ENCODE measurements at regions not wholly inside any gene's neighbourhood (a gene's known extent, or its start where the extent isn't known, plus 50 kb on each side); places are given as distances from the start of the nearest gene placed in this dataset.
A peak's percentile ranks its signal among the peaks of the same experiment; 100 is the strongest.

DNA sequence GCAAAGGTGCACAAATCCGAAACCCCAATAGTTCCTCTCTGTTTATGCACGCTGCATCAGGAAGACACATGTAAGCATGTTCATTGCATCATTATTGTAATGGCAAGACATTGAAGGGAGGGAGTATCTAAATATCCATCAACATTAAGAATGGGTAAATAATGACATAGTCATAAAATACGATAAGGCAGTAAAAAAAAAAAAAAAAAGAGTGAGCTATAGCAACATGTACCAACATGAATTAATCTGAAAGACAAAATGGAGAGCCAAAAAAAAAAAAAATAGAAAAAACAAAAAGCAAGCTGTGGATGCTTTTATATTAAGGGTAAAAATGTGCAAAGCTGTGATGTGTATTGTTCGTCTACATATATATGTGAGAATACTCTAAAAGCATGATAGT lies 70.2 kb upstream of the ABLIM1 start (continued):
- TF ChIP-seq, protein P1, sequence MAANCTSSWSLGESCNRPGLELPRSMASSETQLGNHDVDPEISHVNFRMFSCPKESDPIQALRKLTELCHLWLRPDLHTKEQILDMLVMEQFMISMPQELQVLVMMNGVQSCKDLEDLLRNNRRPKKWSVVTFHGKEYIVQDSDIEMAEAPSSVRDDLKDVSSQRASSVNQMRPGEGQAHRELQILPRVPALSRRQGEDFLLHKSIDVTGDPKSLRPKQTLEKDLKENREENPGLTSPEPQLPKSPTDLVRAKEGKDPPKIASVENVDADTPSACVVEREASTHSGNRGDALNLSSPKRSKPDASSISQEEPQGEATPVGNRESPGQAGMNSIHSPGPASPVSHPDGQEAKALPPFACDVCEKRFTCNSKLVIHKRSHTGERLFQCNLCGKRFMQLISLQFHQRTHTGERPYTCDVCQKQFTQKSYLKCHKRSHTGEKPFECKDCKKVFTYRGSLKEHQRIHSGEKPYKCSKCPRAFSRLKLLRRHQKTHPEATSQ (tag by site-specific recombination; IDR thresholded peaks at IDR 0.05): no peak
- 0 out of 2 replicates have a peak, but pooled peaks have one; percentile 26 for TF ChIP-seq ZXDB (tag by site-specific recombination; IDR thresholded peaks at IDR 0.05)
- TF ChIP-seq, protein P2, sequence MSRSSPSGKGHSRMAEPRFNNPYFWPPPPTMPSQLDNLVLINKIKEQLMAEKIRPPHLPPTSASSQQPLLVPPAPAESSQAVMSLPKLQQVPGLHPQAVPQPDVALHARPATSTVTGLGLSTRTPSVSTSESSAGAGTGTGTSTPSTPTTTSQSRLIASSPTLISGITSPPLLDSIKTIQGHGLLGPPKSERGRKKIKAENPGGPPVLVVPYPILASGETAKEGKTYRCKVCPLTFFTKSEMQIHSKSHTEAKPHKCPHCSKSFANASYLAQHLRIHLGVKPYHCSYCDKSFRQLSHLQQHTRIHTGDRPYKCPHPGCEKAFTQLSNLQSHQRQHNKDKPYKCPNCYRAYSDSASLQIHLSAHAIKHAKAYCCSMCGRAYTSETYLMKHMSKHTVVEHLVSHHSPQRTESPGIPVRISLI (tag by site-specific recombination; IDR thresholded peaks at IDR 0.05): 0 out of 2 replicates have a peak, but pooled peaks have one; percentile 24
- TF ChIP-seq ZNF596 (tag by site-specific recombination; IDR thresholded peaks at IDR 0.05): no peak
- no peak for TF ChIP-seq ZNF626 (tag by site-specific recombination; IDR thresholded peaks at IDR 0.05)

DNA sequence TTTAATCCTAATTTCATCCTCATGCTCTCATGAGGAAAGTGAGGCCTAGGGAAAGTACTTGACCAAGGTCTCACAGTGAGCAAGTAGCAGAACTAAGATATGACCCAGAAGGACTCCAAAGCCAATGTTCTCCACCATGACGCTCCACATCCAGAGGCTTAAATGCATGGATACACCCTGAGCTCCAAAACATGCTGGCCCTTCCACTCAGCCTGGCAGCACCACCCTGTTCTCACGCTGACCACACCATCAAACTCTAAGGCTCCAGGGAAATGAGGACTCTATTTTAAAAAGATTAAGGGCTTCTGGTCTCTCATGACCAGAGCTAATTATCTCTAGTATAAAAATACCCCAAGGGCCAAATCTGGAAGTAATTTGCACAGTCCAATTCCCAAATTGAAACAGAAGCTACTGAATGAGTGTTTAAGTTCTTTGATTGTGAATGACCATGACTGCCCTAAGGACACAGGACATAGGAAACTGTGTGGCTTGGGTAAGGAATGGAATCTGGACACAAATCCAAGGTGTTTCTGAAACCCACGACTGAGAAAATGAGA lies 71.1 kb upstream of the ABLIM1 start:
- Histone ChIP-seq H3K27ac (ENCODE audit: extremely low read depth, low read depth, low read length) (no peak overlapping the region), H3K36me3 (ENCODE audit: control insufficient read depth in 2 of 2, insufficient read depth in 1 of 2, low read length in 2 of 2) (no peaks in the 10 kb centered on the region; a peak in 1 of 3 replicates), H3K9me3 (ENCODE audit: control insufficient read depth, insufficient read depth, low read depth, low read length) (no peaks in the 10 kb centered on the region), H3K4me3 (ENCODE audit: low read depth, low read length) (no peak overlapping the region), H3K4me1 (ENCODE audit: control insufficient read depth, insufficient read depth, low read length) (peaks cover 10% of the 10 kb centered on the region)
- no peak for TF ChIP-seq KLF9 (tag by site-specific recombination; IDR thresholded peaks at IDR 0.05; ENCODE audit: low read depth)
- no peak for TF ChIP-seq ZNF239 (tag by site-specific recombination; IDR thresholded peaks at IDR 0.05)
- peak; percentile 16; the same call in 1 of the 2 replicates for TF ChIP-seq OSR2 (tag by site-specific recombination; IDR thresholded peaks at IDR 0.05)
- TF ChIP-seq WT1 (tag by site-specific recombination; IDR thresholded peaks at IDR 0.05): 0 out of 2 replicates have a peak, but pooled peaks have one; percentile 27
- CTCF ChIA-PET: interaction anchor here (0.6 to 1.2 kb wide), 4 partner anchors 25 to 324 kb away, joined by 3 to 4 read pairs (median 3); no protein-coding TSS in a partner anchor
- POLR2A ChIA-PET: no interaction called here

DNA sequence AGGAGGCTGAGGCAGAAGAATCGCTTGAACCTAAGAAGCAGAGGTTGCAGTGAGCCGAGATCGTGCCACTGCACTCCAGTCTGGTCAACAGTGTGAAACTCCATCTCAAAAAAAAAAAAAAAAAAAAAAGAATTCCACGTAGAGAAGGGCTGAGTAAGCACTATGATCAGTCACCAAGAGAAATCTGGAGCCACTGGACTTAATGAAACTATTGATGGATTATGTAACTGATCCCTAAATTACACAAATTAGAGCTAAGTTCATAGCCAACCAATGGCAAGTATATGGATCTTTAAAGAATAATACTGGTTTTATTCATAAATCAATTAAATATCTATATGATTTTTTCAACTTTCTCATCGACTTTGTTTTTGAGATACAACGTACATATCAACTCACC lies 72.2 kb upstream of the ABLIM1 start:
- no peaks in the 10 kb centered on the region; a peak in 1 of 3 replicates for H3K36me3 ChIP-seq (ENCODE audit: control insufficient read depth in 2 of 2, insufficient read depth in 1 of 2, low read length in 2 of 2)
- H3K27ac ChIP-seq (ENCODE audit: extremely low read depth, low read depth, low read length): no peak overlapping the region
- TF ChIP-seq ZNF561 (tag by site-specific recombination; IDR thresholded peaks at IDR 0.05; ENCODE audit: borderline replicate concordance) (no peak), ZNF600 (tag by site-specific recombination; IDR thresholded peaks at IDR 0.05) (peak; percentile 18; the same call in 1 of the 2 replicates)
- no peaks in the 10 kb centered on the region for H3K9me3 ChIP-seq (ENCODE audit: control insufficient read depth, insufficient read depth, low read depth, low read length)
- no peak overlapping the region for H3K4me3 ChIP-seq (ENCODE audit: low read depth, low read length)
- ChIA-PET CTCF (no interaction called here), POLR2A (no interaction called here)
- H3K4me1 ChIP-seq (ENCODE audit: control insufficient read depth, insufficient read depth, low read length): peaks cover 10% of the 10 kb centered on the region

DNA sequence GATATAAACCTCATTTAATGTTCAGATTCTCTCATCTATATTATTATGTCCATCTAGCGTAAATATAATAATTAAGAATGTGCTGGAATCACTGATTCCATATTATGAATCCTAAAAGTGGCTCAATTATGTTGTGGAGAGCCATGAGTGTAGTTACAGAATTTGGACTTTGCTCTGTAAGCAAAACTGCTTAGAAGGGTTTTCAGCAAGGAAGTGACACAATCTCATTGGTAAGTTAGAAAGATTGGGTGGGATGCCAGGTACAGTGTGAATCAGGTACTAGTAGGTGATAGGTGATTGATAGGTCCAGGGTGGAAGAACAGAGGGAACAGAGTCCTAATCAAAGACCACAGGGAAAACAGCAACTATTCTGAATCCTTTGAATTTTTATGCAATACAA lies 74.9 kb upstream of the ABLIM1 start:
- H3K4me1 ChIP-seq (ENCODE audit: control insufficient read depth, insufficient read depth, low read length): peaks cover 5% of the 10 kb centered on the region; the same call in 1 of the 2 replicates
- H3K4me3 ChIP-seq (ENCODE audit: low read depth, low read length): no peak overlapping the region
- no peak for TF ChIP-seq ZNF585B (tag by site-specific recombination; IDR thresholded peaks at IDR 0.05)
- TF ChIP-seq ZNF530 (tag by site-specific recombination; IDR thresholded peaks at IDR 0.05; ENCODE audit: low read depth): no peak
- no peak for TF ChIP-seq ZNF473 (tag by site-specific recombination; IDR thresholded peaks at IDR 0.05)
- TF ChIP-seq WT1 (tag by site-specific recombination; IDR thresholded peaks at IDR 0.05): no peak
- TF ChIP-seq ZNF114 (tag by site-specific recombination; IDR thresholded peaks at IDR 0.05): no peak
- TF ChIP-seq OSR2 (tag by site-specific recombination; IDR thresholded peaks at IDR 0.05): no peak
- no peak for TF ChIP-seq SCRT1 (tag by site-specific recombination; IDR thresholded peaks at IDR 0.05; ENCODE audit: borderline replicate concordance)
- no peak for TF ChIP-seq OVOL3 (tag by site-specific recombination; IDR thresholded peaks at IDR 0.05)
- no peak for TF ChIP-seq ZNF433 (tag by site-specific recombination; IDR thresholded peaks at IDR 0.05; ENCODE audit: low read depth)
- no peak for TF ChIP-seq ZNF830 (tag by site-specific recombination; IDR thresholded peaks at IDR 0.05; ENCODE audit: low read depth)
- no peaks in the 10 kb centered on the region for H3K9me3 ChIP-seq (ENCODE audit: control insufficient read depth, insufficient read depth, low read depth, low read length)
- no peak overlapping the region for H3K27ac ChIP-seq (ENCODE audit: extremely low read depth, low read depth, low read length)
- CTCF ChIA-PET: no interaction called here
- H3K36me3 ChIP-seq (ENCODE audit: control insufficient read depth in 2 of 2, insufficient read depth in 1 of 2, low read length in 2 of 2): no peaks in the 10 kb centered on the region; a peak in 1 of 3 replicates
- POLR2A ChIA-PET: no interaction called here
